ENCODE measurements at regions not wholly inside any gene's neighbourhood (a gene's known extent, or its start where the extent isn't known, plus 50 kb on each side); places are given as distances from the start of the nearest gene placed in this dataset.

DNA sequence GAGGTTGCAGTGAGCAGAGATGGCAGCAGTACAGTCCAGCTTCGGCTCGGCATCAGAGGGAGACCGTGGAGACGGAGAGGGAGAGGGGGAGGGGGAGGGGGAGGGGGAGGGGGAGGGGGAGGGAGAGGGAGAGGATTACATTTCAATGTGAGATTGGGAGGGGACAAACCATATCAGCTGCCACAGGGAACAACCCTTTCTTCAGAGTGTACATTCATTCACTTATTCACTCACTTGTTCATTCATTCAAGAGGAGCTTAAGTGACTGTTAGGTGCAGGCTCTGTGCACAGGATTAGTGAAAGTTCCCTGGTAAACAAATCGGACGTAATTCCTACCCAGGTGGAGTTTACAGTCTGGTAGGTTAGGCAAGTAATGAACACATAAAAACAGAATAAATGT, 65.6 kb upstream of the MEDAG start:
- Histone ChIP-seq H3K9me3 (no peaks in the 10 kb centered on the region), H3K36me3 (no peaks in the 10 kb centered on the region), H3K27me3 (peaks cover 0 to 6% (median 0%) of the 10 kb centered on the region in 4 donors), H3K4me3 (no peak overlapping the region), H3K27ac (no peak overlapping the region), H3K4me1 (peaks cover 0 to 5% (median 0%) of the 10 kb centered on the region in 3 donors)
- WGBS, 2 donors, result 42 to 50% methylated on average over 2 to 3 of the region's 6 CpGs
- intact Hi-C loops (cut with DNase I), result no loop called here
- no peak for DNase-seq
- TF ChIP-seq POLR2A (IDR thresholded peaks at IDR 0.05), result no peak
- TF ChIP-seq, protein P1, sequence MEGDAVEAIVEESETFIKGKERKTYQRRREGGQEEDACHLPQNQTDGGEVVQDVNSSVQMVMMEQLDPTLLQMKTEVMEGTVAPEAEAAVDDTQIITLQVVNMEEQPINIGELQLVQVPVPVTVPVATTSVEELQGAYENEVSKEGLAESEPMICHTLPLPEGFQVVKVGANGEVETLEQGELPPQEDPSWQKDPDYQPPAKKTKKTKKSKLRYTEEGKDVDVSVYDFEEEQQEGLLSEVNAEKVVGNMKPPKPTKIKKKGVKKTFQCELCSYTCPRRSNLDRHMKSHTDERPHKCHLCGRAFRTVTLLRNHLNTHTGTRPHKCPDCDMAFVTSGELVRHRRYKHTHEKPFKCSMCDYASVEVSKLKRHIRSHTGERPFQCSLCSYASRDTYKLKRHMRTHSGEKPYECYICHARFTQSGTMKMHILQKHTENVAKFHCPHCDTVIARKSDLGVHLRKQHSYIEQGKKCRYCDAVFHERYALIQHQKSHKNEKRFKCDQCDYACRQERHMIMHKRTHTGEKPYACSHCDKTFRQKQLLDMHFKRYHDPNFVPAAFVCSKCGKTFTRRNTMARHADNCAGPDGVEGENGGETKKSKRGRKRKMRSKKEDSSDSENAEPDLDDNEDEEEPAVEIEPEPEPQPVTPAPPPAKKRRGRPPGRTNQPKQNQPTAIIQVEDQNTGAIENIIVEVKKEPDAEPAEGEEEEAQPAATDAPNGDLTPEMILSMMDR (IDR thresholded peaks at IDR 0.05), result no peak

DNA sequence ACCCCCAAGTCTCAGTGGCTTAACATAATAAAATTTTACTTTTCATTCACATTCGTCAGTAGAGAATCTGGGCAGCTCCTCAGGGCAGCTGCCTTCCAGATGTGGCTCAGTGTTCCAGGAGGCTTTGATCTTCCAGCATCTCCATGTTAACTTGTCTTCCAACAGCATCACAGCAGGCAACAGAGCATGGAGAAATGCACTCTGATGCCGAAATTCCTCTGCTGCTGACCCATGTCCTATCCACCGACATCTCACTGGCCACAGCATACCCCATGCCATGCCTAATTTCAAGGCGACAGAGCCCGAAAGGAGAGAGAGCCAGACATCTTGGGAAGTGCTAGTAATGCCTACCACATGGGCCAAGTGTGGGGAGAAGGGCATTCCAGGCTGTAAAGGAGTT, 64.9 kb upstream of the MEDAG start:
- Histone ChIP-seq H3K4me3 (no peak overlapping the region), H3K36me3 (no peaks in the 10 kb centered on the region), H3K27ac (no peak overlapping the region), H3K27me3 (peaks cover 0 to 6% (median 0%) of the 10 kb centered on the region in 4 donors), H3K4me1 (peaks cover 0 to 5% (median 0%) of the 10 kb centered on the region in 3 donors), H3K9me3 (no peaks in the 10 kb centered on the region)
- no peak for DNase-seq
- no peak for TF ChIP-seq POLR2A (IDR thresholded peaks at IDR 0.05)
- TF ChIP-seq, protein P1 (IDR thresholded peaks at IDR 0.05), result no peak
- 58% methylated on average over 3 to 5 of the region's 5 CpGs for WGBS, 2 donors
- intact Hi-C loops (cut with DNase I), result no loop called here

DNA sequence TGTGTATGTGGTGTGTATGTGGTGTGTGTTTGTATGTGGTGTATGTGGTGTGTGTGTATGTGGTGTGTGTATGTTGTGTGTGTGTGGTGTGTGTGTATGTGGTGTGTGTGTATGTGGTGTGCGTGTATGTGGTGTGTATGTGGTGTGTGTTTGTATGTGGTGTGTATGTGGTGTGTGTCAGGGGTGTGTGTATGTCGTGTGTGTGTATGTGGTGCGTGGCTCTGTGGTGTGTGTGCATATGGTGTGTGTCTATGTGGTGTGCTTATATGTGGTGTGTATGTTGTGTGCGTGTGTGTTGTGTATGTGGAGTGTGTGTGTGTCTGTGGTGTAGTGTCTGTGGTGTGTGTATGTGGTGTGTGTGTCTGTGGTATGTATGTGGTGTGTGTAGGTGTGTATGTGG, 62.5 kb upstream of the MEDAG start:
- Histone ChIP-seq H3K27me3 (no peaks in the 10 kb centered on the region), H3K9me3 (no peaks in the 10 kb centered on the region), H3K36me3 (no peaks in the 10 kb centered on the region), H3K27ac (no peak overlapping the region), H3K4me1 (peaks cover 0 to 12% (median 0%) of the 10 kb centered on the region in 3 donors), H3K4me3 (no peak overlapping the region)
- TF ChIP-seq POLR2A (IDR thresholded peaks at IDR 0.05), result no peak
- WGBS, 2 donors, result 81 to 87% methylated on average over 4 of the region's 4 CpGs
- DNase-seq, result no peak
- intact Hi-C loops (cut with DNase I), result no loop called here

DNA sequence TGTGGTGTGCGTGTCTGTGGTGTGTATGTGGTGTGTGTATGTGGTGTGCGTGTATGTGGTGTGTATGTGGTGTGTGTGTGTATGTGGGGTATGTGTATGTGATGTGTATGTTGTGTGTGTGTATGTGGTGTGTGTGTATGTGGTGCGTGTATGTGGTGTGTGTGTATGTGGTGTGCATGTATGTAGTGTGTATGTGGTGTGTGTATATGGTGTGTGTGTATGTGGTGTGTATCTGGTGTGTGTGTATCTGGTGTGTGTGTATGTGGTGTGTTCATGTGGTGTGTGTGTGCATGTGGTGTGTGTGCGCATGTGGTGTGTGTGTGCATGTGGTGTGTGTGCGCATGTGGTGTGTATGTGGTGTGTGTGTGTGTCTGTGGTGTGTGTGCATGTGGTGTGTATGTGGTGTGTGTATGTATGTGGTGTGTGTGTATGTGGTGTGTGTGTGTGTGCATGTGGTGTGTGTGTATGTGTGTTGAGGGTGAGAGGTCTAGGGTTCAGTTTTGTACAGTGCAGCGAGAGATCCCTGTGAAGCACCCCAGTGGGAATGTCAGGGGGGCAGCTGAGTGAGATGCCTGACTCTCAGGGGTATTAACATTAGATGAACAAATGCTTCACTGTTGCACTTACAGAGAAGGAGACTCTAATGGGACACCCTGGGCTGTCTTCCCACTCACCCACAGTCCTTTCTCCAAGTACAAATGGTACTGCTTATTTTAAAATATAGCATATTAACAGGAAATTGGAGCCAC, 61.3 kb upstream of the MEDAG start:
- no peaks in the 10 kb centered on the region for H3K9me3 ChIP-seq
- no peaks in the 10 kb centered on the region for H3K36me3 ChIP-seq
- H3K4me3 ChIP-seq, result no peak overlapping the region
- TF ChIP-seq, protein P1 (IDR thresholded peaks at IDR 0.05), result no peak
- no peak for TF ChIP-seq POLR2A (IDR thresholded peaks at IDR 0.05)
- WGBS, 2 donors, result 89 to 95% methylated on average over 6 of the region's 6 CpGs
- intact Hi-C loops (cut with DNase I), result no loop called here
- no peak for DNase-seq
- no peaks in the 10 kb centered on the region for H3K27me3 ChIP-seq
- H3K27ac ChIP-seq, result no peak overlapping the region
- H3K4me1 ChIP-seq, result peaks cover 0 to 12% (median 0%) of the 10 kb centered on the region in 3 donors

DNA sequence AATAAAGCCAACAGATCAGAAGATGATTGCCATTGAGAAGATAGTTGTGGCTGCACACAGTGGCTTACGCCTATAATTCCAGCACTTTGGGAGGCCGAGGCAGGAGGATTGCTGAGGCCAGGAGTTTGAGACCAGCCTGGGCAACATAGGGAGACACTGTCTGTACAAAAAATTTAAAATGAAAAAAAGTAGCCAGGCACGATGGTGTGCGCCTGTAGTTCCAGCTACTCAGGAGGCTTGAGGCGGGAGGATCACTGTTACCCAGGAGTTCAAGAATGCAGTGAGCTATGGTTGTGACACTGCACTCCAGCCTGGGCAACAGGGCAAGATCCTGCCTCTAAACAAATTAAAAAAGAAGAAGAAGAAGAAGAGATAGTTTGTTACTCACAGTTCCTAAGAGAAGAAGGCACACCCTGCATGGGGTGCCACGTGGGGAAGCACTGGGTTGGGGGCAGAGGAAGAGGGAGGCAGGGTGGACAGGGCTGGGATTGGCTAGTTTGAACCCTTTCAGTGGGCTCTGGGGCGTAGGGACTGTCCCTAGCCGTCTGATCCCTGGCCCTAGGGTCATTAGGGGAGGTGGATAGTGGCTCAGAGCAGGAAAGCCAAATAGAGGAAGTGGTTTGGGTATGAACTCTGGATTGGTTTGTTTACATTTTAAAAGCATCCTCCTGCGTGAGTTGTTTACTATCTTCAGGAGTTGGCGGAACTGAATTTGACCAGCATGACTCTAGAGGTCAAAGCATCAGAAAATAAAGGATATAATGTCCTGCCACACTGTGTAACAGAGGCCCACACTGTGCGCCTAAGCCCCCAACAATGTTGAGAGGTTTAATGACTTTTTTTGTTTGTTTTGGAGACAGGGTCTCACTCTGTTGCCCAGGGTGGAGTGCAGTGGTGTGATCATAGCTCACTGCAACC, 60.5 kb upstream of the MEDAG start:
- no peak for DNase-seq
- TF ChIP-seq POLR2A (IDR thresholded peaks at IDR 0.05), result no peak
- TF ChIP-seq, protein P1 (IDR thresholded peaks at IDR 0.05), result no peak
- WGBS, 2 donors, result 63 to 72% methylated on average over 11 of the region's 11 CpGs
- Histone ChIP-seq H3K4me1 (peaks cover 0 to 12% (median 0%) of the 10 kb centered on the region in 3 donors), H3K4me3 (no peak overlapping the region), H3K9me3 (no peaks in the 10 kb centered on the region), H3K36me3 (no peaks in the 10 kb centered on the region), H3K27me3 (no peaks in the 10 kb centered on the region), H3K27ac (no peak overlapping the region)
- intact Hi-C loops (cut with DNase I), result no loop called here
